Neural progenitor cell (in vitro differentiated cells): ENCODE measurements at regions not wholly inside any gene's neighbourhood (a gene's known extent, or its start where the extent isn't known, plus 50 kb on each side); places are given as distances from the start of the nearest gene placed in this dataset.
"Not testable (repeated sequence)": the region's sequence is repeated elsewhere in the genome, so short reads cannot be mapped to it uniquely, and the experiment has no call there.

Experiments used
- DNase-seq: peaks from one replicate; pipeline ENCODE4 v3.0.0-alpha.2; 2016; ENCODE audit warnings: low spot score
- H2AFZ ChIP-seq: fragments of 200-600 bp; sonication (generic); replicated peaks from 2 replicates; pipeline ENCODE4 v1.6.1; 2016; ENCODE audit warnings: antibody characterized with exemption
- H3F3A ChIP-seq: fragments of 200-600 bp; sonication (generic); 2 replicates; pipeline ENCODE4 v1.6.1; 2016; ENCODE audit warnings: antibody characterized with exemption, low read depth
- H3K27ac ChIP-seq: fragments of 200-600 bp; sonication (generic); 2 replicates; pipeline ENCODE4 v1.5.1; 2016; ENCODE audit warnings: mild to moderate bottlenecking
- H3K27me3 ChIP-seq: fragments of 200-600 bp; sonication (generic); 2 replicates; pipeline ENCODE4 v1.6.1; 2016; ENCODE audit warnings: mild to moderate bottlenecking, moderate library complexity
- H3K36me3 ChIP-seq: fragments of 200-600 bp; sonication (generic); 2 replicates; pipeline ENCODE4 v1.5.1; 2016
- H3K4me1 ChIP-seq: fragments of 200-600 bp; sonication (generic); 2 replicates; pipeline ENCODE4 v1.6.1; 2016; ENCODE audit warnings: mixed run types
- H3K4me2 ChIP-seq: fragments of 200-600 bp; sonication (generic); 2 replicates; pipeline ENCODE4 v1.6.1; 2016
- H3K4me3 ChIP-seq: fragments of 200-600 bp; sonication (generic); 2 replicates; pipeline ENCODE4 v1.5.1; 2016
- H3K79me2 ChIP-seq: fragments of 200-600 bp; sonication (generic); 2 replicates; pipeline ENCODE4 v1.6.1; 2016; ENCODE audit warnings: low read depth
- H3K9ac ChIP-seq: fragments of 200-600 bp; sonication (generic); 2 replicates; pipeline ENCODE4 v1.6.1; 2016
- H3K9me3 ChIP-seq: fragments of 200-600 bp; sonication (generic); 2 replicates; pipeline ENCODE4 v1.5.1; 2016; ENCODE audit warnings: low read depth
- H4K20me1 ChIP-seq: fragments of 200-600 bp; sonication (generic); 2 replicates; pipeline ENCODE4 v1.6.1; 2016; ENCODE audit warnings: low read depth
- H3K27ac Mint-ChIP-seq: 3 replicates; pipeline ENCODE4 v1.8.0; 2021; ENCODE audit warnings: mixed read lengths
- H3K27me3 Mint-ChIP-seq: 2 replicates; pipeline ENCODE4 v1.8.0; 2022; ENCODE audit warnings: low read depth, mild to moderate bottlenecking, inconsistent platforms, moderate library complexity, mixed read lengths; ENCODE audit not compliant: insufficient read depth
- H3K36me3 Mint-ChIP-seq: 3 replicates; pipeline ENCODE4 v1.8.0; 2021; ENCODE audit warnings: mixed read lengths
- H3K4me1 Mint-ChIP-seq: 3 replicates; pipeline ENCODE4 v1.8.0; 2021; ENCODE audit warnings: mixed read lengths
- H3K4me3 Mint-ChIP-seq: 3 replicates; pipeline ENCODE4 v1.8.0; 2021; ENCODE audit warnings: mild to moderate bottlenecking, moderate library complexity, mixed read lengths
- H3K9me3 Mint-ChIP-seq: 3 replicates; pipeline ENCODE4 v1.8.0; 2020; ENCODE audit warnings: mixed read lengths
- EZH2 ChIP-seq: fragments of 200-600 bp; sonication (generic); IDR thresholded peaks from 2 replicates; pipeline ENCODE4 v1.6.1; 2017; ENCODE audit warnings: antibody characterized with exemption, mild to moderate bottlenecking, moderate library complexity
- EZH2phosphoT487 ChIP-seq: fragments of 200-600 bp; sonication (generic); IDR thresholded peaks from 2 replicates; pipeline ENCODE4 v1.6.1; 2017; ENCODE audit warnings: antibody characterized with exemption
- TF ChIP-seq, protein P1 (sequence below): fragments of 200-600 bp; sonication (generic); IDR thresholded peaks from 2 replicates; pipeline ENCODE4 v1.5.1; 2017; ENCODE audit warnings: antibody characterized with exemption, mild to moderate bottlenecking

DNA sequence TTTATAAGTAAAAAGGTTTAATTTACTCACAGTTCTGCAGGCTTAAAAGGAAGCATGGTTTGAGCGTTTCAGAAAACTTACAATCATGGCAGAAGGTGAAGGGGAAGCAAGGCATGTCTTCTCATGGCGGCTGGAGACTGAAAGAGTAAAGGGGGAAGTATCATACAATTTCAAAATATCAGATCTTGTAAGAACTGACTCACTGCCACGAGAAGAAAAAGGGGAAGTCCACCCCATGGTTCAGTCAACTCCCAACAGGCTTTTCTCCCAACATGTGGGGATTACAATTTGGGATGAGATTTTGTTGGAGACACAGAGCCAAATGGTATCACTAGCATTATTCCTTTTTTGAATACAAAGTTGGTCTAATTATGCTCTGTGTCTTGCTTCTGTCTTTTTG, 627.9 kb upstream of the ST8SIA4 start:
- no peaks in the 10 kb centered on the region for H4K20me1 ChIP-seq
- H2AFZ ChIP-seq, result no peak overlapping the region
- no peak overlapping the region for H3K4me3 Mint-ChIP-seq
- DNase-seq, result no peak
- H3F3A ChIP-seq, result no peaks in the 10 kb centered on the region
- no peak overlapping the region for H3K4me3 ChIP-seq
- no peaks in the 10 kb centered on the region for H3K4me1 ChIP-seq
- H3K4me2 ChIP-seq, result no peak overlapping the region
- no peaks in the 10 kb centered on the region for H3K79me2 ChIP-seq
- H3K27ac Mint-ChIP-seq, result no peak overlapping the region
- H3K27ac ChIP-seq, result no peak overlapping the region
- peaks cover 6% of the 10 kb centered on the region for H3K9me3 Mint-ChIP-seq
- H3K36me3 Mint-ChIP-seq, result no peaks in the 10 kb centered on the region
- H3K27me3 ChIP-seq, result no peaks in the 10 kb centered on the region
- no peak overlapping the region for H3K9ac ChIP-seq
- H3K36me3 ChIP-seq, result no peaks in the 10 kb centered on the region
- no peaks in the 10 kb centered on the region for H3K4me1 Mint-ChIP-seq
- TF ChIP-seq EZH2phosphoT487, result no peak
- TF ChIP-seq, protein P1, sequence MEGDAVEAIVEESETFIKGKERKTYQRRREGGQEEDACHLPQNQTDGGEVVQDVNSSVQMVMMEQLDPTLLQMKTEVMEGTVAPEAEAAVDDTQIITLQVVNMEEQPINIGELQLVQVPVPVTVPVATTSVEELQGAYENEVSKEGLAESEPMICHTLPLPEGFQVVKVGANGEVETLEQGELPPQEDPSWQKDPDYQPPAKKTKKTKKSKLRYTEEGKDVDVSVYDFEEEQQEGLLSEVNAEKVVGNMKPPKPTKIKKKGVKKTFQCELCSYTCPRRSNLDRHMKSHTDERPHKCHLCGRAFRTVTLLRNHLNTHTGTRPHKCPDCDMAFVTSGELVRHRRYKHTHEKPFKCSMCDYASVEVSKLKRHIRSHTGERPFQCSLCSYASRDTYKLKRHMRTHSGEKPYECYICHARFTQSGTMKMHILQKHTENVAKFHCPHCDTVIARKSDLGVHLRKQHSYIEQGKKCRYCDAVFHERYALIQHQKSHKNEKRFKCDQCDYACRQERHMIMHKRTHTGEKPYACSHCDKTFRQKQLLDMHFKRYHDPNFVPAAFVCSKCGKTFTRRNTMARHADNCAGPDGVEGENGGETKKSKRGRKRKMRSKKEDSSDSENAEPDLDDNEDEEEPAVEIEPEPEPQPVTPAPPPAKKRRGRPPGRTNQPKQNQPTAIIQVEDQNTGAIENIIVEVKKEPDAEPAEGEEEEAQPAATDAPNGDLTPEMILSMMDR, result no peak
- no peak for TF ChIP-seq EZH2
- no peaks in the 10 kb centered on the region for H3K27me3 Mint-ChIP-seq
- no peaks in the 10 kb centered on the region for H3K9me3 ChIP-seq

DNA sequence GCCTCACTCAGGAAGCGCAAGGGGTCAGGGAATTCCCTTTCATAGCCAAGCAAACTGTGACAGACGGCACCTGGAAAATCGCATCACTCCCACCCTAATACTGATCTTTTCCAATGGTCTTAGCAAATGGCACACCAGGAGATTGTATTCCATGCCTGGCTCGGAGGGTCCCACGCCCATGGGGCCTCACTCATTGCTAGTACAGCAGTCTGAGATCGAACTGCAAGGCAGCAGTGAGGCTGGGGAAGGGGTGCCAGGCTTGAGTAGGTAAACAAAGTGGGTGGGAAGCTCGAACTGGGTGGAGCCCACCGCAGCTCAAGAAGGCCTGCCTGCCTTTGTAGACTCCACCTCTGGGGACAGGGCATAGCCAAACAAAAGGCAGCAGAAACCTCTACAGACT, 626.0 kb upstream of the ST8SIA4 start:
- H3K36me3 Mint-ChIP-seq, H3K27me3 ChIP-seq, H3K36me3 ChIP-seq, H3K4me3 Mint-ChIP-seq, H2AFZ ChIP-seq, H3K4me2 ChIP-seq, H4K20me1 ChIP-seq, H3K9me3 ChIP-seq, DNase-seq, H3K79me2 ChIP-seq, H3K4me1 Mint-ChIP-seq, H3K4me1 ChIP-seq, H3K4me3 ChIP-seq, H3K27ac ChIP-seq, H3K27me3 Mint-ChIP-seq, H3K9ac ChIP-seq, H3F3A ChIP-seq, H3K27ac Mint-ChIP-seq, H3K9me3 Mint-ChIP-seq: not testable (repeated sequence)

DNA sequence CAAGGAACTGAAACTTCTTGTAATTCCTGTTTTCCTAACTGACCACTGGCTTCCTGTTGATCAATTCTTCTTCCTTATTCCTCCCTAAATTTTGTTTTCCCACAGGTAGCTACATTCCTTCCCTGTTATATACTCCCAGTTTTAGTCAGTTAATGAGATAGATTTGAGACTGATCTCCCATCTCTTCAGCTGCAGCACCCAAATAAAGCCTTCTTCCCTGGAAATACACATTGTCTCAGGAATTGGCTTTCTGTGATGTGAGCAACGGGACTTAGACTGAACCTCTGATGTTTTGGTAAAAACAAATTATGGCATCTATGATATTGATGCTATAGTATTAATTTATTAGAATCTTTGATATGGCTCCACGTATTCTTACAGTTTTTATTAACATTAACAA, 617.3 kb upstream of the ST8SIA4 start:
- Mint-ChIP-seq H3K27me3 (no peaks in the 10 kb centered on the region), H3K27ac (no peak overlapping the region), H3K36me3 (no peaks in the 10 kb centered on the region), H3K9me3 (peaks cover 3% of the 10 kb centered on the region), H3K4me1 (no peaks in the 10 kb centered on the region), H3K4me3 (no peak overlapping the region)
- Histone ChIP-seq H3K27me3 (no peaks in the 10 kb centered on the region), H3F3A (no peaks in the 10 kb centered on the region), H3K9me3 (no peaks in the 10 kb centered on the region), H3K27ac (no peak overlapping the region), H4K20me1 (no peaks in the 10 kb centered on the region), H3K36me3 (no peaks in the 10 kb centered on the region), H3K4me1 (no peaks in the 10 kb centered on the region), H2AFZ (no peak overlapping the region), H3K4me2 (no peak overlapping the region), H3K79me2 (no peaks in the 10 kb centered on the region), H3K9ac (no peak overlapping the region), H3K4me3 (no peak overlapping the region)
- no peak for TF ChIP-seq EZH2phosphoT487
- TF ChIP-seq EZH2, result no peak
- TF ChIP-seq, protein P1, result no peak
- no peak for DNase-seq

DNA sequence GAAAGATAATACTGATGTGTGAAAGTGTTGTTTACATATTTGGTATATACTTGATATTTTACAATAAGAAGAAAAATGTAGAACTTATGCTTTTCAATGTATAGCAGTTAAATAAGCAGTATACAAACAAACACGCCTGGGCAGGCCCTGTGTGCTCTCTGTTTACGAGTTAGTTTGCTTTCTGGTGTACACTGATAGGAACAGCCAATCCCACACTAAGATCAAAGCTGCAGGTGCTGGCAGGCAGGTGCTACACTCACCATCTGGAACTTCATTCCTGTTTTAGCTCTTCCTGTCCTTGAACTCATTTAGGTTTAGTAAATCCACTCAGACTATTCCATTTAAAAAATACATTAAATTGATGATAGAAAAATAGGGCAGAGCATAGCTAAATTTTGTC, 614.7 kb upstream of the ST8SIA4 start:
- H4K20me1 ChIP-seq, result no peaks in the 10 kb centered on the region
- no peaks in the 10 kb centered on the region for H3K4me1 ChIP-seq
- Mint-ChIP-seq H3K9me3 (peaks cover 1% of the 10 kb centered on the region), H3K4me3 (no peak overlapping the region), H3K27me3 (no peaks in the 10 kb centered on the region), H3K27ac (no peak overlapping the region), H3K4me1 (no peaks in the 10 kb centered on the region), H3K36me3 (no peaks in the 10 kb centered on the region)
- H3K27me3 ChIP-seq, result no peaks in the 10 kb centered on the region
- no peaks in the 10 kb centered on the region for H3F3A ChIP-seq
- no peaks in the 10 kb centered on the region for H3K9me3 ChIP-seq
- no peak overlapping the region for H3K4me3 ChIP-seq
- TF ChIP-seq, protein P1, result no peak
- no peak overlapping the region for H2AFZ ChIP-seq
- no peaks in the 10 kb centered on the region for H3K79me2 ChIP-seq
- no peak for DNase-seq
- H3K36me3 ChIP-seq, result no peaks in the 10 kb centered on the region
- H3K27ac ChIP-seq, result no peak overlapping the region
- no peak overlapping the region for H3K9ac ChIP-seq
- no peak overlapping the region for H3K4me2 ChIP-seq
